Fibroblast of the aortic adventitia (primary cell): ENCODE measurements at regions not wholly inside any gene's neighbourhood (a gene's known extent, or its start where the extent isn't known, plus 50 kb on each side); places are given as distances from the start of the nearest gene placed in this dataset.

Experiments used
- DNase-seq: peaks from one replicate; pipeline ENCODE4 v3.0.0-alpha.2; 2010; ENCODE audit warnings: low read depth
- H3K4me3 ChIP-seq: 2 replicates; pipeline ENCODE4 v1.5.1; 2011; ENCODE audit warnings: low read depth, mild to moderate bottlenecking, control low read depth, low read length, moderate library complexity
- CTCF ChIP-seq: IDR thresholded peaks from 2 replicates; pipeline ENCODE4 v1.5.1; 2011; ENCODE audit warnings: mild to moderate bottlenecking, low read length, control low read depth, inconsistent platforms; ENCODE audit not compliant: insufficient read depth

- DNase-seq, result no peak
- TF ChIP-seq CTCF, result no peak
- no peak overlapping the region for H3K4me3 ChIP-seq
These were observed 623.3 kb downstream of the LRFN5 start for GRCh38 chr14:42229976-42230375.

GRCh38 chr14:42229294-42229693 is 622.6 kb downstream of the LRFN5 start:
- DNase-seq, result no peak
- H3K4me3 ChIP-seq, result no peak overlapping the region
- TF ChIP-seq CTCF, result no peak

- no peak for TF ChIP-seq CTCF
- H3K4me3 ChIP-seq, result no peak overlapping the region
- no peak for DNase-seq
These were observed 621.9 kb downstream of the LRFN5 start for GRCh38 chr14:42228611-42229010.

GRCh38 chr14:42224053-42224888 is 617.6 kb downstream of the LRFN5 start:
- DNase-seq, result peak; percentile 83
- H3K4me3 ChIP-seq, result no peak overlapping the region
- peak; percentile 87 for TF ChIP-seq CTCF

- no peak overlapping the region for H3K4me3 ChIP-seq
- no peak for TF ChIP-seq CTCF
- DNase-seq, result peak; percentile 79
These were observed 616.3 kb downstream of the LRFN5 start for GRCh38 chr14:42222924-42223471.

- TF ChIP-seq CTCF, result no peak
- peak; percentile 92 for DNase-seq
- H3K4me3 ChIP-seq, result no peak overlapping the region
These were observed 608.4 kb downstream of the LRFN5 start for GRCh38 chr14:42214981-42215491.

GRCh38 chr14:42200957-42201356 is 594.3 kb downstream of the LRFN5 start:
- H3K4me3 ChIP-seq, result no peak overlapping the region
- no peak for DNase-seq
- TF ChIP-seq CTCF, result no peak
